ENCODE measurements at regions not wholly inside any gene's neighbourhood (a gene's known extent, or its start where the extent isn't known, plus 50 kb on each side); places are given as distances from the start of the nearest gene placed in this dataset.
"Not testable (repeated sequence)": the region's sequence is repeated elsewhere in the genome, so short reads cannot be mapped to it uniquely, and the experiment has no call there.

DNA sequence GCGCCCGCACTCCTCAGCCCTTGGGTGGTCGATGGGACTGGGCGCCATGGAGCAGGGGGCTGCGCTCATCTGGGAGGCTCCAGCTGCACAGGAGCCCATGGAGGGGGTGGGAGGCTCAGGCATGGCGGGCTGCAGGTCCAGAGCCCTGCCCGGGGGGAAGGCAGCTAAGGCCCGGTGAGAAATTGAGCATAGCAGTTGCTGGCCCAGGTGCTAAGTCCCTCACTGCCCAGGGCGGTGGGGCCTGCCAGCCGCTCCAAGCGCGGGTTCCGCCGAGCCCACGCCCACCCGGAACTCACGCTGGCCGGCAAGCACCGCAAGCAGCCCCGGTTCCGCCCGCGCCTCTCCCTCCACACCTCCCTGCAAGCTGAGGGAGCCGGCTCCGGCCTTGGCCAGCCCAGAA, 508.2 kb upstream of the CYLC2 start:
- H3K27me3 Mint-ChIP-seq; H3K4me1 Mint-ChIP-seq; H3K4me3 Mint-ChIP-seq; H3K9me3 Mint-ChIP-seq (ENCODE audit: low read depth); H3K36me3 Mint-ChIP-seq (ENCODE audit: low read depth); DNase-seq; H3K27ac Mint-ChIP-seq; POLR2A ChIA-PET; CTCF ChIA-PET; ATAC-seq; intact Hi-C loops (cut with DNase I, micrococcal nuclease): not testable (repeated sequence)

DNA sequence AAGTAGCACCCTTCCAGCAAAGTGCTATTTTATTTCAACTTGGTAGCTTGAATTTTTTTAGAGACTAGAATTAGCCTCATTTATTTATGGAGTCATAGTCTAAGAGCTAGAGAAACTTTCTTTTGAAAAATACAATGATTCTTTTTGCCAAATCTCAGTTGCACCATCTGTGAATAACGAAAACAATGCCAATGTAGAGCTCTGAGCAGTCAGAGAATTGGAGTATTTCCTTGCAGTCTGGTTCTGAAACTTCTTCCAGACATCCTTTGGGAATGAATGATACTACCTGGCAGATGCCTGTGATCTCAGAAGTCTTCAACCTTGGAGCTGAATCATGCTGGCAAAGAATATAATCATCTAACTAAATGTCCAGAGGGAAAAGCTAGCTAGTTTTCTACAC, 511.5 kb upstream of the CYLC2 start:
- no peaks in the 10 kb centered on the region for H3K36me3 Mint-ChIP-seq (ENCODE audit: low read depth)
- DNase-seq = no peak
- ChIA-PET POLR2A (no interaction called here), CTCF (no interaction called here)
- ATAC-seq = no peak
- H3K4me3 Mint-ChIP-seq = no peak overlapping the region
- H3K27ac Mint-ChIP-seq = no peak overlapping the region
- H3K9me3 Mint-ChIP-seq (ENCODE audit: low read depth) = peaks cover 2% of the 10 kb centered on the region
- H3K4me1 Mint-ChIP-seq = no peaks in the 10 kb centered on the region
- H3K27me3 Mint-ChIP-seq = no peaks in the 10 kb centered on the region
- intact Hi-C loops (cut with DNase I, micrococcal nuclease) = no loop called here

DNA sequence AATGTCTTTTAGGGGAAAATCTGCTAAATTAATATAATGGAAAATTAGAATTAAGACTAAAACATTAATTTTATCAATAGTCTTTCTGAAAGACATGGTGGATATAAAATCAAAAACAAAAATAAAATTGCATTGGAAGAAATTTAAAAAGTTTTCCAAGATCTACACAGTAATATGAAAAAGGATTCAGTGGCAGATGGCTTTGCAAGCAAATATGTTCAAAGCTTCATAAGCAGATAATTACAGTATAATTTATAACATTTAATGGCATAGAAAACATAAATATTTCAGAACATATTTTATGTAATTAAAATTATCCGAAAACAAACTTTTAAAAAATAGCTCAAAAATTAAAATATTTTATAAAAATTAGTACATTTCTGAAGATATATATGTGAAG, 512.4 kb upstream of the CYLC2 start:
- intact Hi-C loops (cut with DNase I, micrococcal nuclease) = no loop called here
- H3K36me3 Mint-ChIP-seq (ENCODE audit: low read depth) = no peaks in the 10 kb centered on the region
- no peak overlapping the region for H3K4me3 Mint-ChIP-seq
- DNase-seq = no peak
- no peak for ATAC-seq
- no peaks in the 10 kb centered on the region for H3K27me3 Mint-ChIP-seq
- H3K27ac Mint-ChIP-seq = no peak overlapping the region
- H3K9me3 Mint-ChIP-seq (ENCODE audit: low read depth) = peaks cover 4% of the 10 kb centered on the region
- POLR2A ChIA-PET = interaction anchor here (0.7 kb wide), 1 partner anchor 45 kb away, joined by 3 read pairs; no protein-coding TSS in a partner anchor
- CTCF ChIA-PET = no interaction called here
- H3K4me1 Mint-ChIP-seq = no peaks in the 10 kb centered on the region

DNA sequence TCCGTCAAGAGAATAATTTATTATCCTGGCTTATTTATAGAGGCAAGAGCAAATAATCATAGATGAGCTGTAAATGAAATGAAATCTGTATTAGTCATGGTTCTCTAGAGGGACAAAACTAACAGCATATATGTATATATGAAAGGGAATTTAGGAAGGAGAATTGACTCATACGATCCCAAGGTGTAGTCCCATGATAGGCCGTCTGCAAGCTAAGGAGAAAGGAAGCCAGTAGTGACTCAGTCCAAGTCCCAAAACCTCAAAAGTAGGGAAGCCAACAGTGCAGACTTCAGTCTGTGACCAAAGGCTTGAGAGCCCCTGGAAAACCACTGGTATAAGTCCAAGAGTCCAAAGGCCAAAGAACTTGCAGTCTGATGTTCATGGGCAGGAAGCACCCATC, 515.9 kb upstream of the CYLC2 start:
- DNase-seq (no peak), ATAC-seq (no peak)
- no peaks in the 10 kb centered on the region for H3K36me3 Mint-ChIP-seq (ENCODE audit: low read depth)
- H3K9me3 Mint-ChIP-seq (ENCODE audit: low read depth) = peaks cover 4% of the 10 kb centered on the region
- POLR2A ChIA-PET = no interaction called here
- H3K27me3 Mint-ChIP-seq = no peaks in the 10 kb centered on the region
- CTCF ChIA-PET = no interaction called here
- no peaks in the 10 kb centered on the region for H3K4me1 Mint-ChIP-seq
- no peak overlapping the region for H3K4me3 Mint-ChIP-seq
- intact Hi-C loops (cut with DNase I, micrococcal nuclease) = no loop called here
- no peak overlapping the region for H3K27ac Mint-ChIP-seq

DNA sequence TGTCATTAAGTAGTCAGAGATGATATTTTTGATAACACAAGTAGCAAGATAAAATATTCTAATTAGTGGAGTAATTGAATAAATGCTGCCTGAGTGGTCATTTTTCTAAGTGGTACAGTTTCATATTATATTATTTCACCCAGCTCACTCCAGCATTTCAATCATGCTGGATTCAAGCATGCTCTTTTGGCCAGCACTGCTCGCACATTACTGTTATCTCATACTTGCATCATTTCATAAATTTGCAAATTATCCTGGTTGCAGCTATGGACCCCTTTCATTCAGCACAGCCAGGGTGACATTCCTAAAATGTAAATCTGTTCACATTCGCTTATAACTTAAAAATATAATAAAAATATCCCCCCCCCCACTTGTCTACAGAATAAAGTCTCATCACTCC, 520.8 kb upstream of the CYLC2 start:
- Mint-ChIP-seq H3K4me1 (no peaks in the 10 kb centered on the region), H3K4me3 (no peak overlapping the region), H3K36me3 (ENCODE audit: low read depth) (no peaks in the 10 kb centered on the region), H3K9me3 (ENCODE audit: low read depth) (peaks cover 4% of the 10 kb centered on the region), H3K27ac (no peak overlapping the region), H3K27me3 (no peaks in the 10 kb centered on the region)
- POLR2A ChIA-PET = no interaction called here
- intact Hi-C loops (cut with DNase I, micrococcal nuclease) = no loop called here
- CTCF ChIA-PET = no interaction called here
- DNase-seq (no peak), ATAC-seq (no peak)

DNA sequence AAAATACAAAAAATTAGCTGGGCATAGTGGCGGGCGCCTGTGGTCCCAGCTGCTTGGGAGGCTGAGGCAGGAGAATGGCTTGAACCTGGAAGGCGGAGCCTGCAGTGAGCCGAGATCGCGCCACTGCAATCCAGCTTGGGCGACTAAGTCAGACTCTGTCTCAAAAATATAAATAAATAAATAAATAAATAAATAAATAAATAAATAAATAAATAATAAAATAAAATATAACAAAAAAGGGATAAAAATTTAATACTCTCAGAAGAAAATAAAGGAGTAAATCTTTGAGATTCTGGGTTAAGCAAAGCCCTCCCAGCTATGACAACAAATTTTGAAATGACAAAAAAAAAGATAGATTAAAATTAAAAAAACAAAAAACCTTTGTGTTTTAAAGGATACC, 525.7 kb upstream of the CYLC2 start:
- H3K4me3 Mint-ChIP-seq; DNase-seq; POLR2A ChIA-PET; intact Hi-C loops (cut with DNase I, micrococcal nuclease); CTCF ChIA-PET; H3K27me3 Mint-ChIP-seq; H3K4me1 Mint-ChIP-seq; ATAC-seq; H3K36me3 Mint-ChIP-seq (ENCODE audit: low read depth); H3K27ac Mint-ChIP-seq: not testable (repeated sequence)
- peaks cover 12% of the 10 kb centered on the region for H3K9me3 Mint-ChIP-seq (ENCODE audit: low read depth)

DNA sequence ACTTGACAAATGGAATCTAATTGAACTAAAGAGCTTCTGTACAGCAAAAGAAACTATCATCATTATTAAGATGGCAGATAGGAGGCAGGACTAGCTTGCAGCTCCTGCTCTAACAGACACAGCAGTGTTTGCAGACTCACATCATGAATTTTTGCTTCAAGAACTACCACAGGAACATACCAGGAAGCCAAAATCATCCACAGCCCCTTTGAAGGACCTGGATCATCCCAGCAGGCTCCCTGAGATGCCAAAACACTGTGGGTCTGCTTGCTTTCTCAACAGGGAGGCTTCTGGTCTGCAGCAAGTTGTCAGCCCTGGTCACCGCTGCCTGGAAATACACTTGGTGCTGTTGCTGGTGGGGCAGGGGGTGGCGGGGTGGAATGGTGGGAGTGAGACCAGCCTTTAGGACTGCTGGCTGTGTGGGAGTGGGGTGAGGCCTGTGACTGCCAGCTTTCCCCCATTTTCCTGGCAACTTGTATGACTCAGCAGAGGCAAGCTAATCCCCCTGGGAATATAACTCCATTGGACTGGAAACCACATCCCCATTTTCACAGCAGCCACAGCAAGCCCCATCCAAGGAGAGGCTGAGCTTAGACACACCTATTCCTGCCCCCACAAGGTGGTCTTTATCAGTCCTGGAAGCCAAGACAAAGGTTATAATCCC, 533.8 kb upstream of the CYLC2 start:
- POLR2A ChIA-PET = no interaction called here
- Mint-ChIP-seq H3K4me3 (no peak overlapping the region), H3K36me3 (ENCODE audit: low read depth) (no peaks in the 10 kb centered on the region), H3K27ac (no peak overlapping the region), H3K9me3 (ENCODE audit: low read depth) (peaks cover 11% of the 10 kb centered on the region), H3K27me3 (no peaks in the 10 kb centered on the region), H3K4me1 (no peaks in the 10 kb centered on the region)
- CTCF ChIA-PET = no interaction called here
- intact Hi-C loops (cut with DNase I, micrococcal nuclease) = no loop called here
- no peak for ATAC-seq
- DNase-seq = no peak

DNA sequence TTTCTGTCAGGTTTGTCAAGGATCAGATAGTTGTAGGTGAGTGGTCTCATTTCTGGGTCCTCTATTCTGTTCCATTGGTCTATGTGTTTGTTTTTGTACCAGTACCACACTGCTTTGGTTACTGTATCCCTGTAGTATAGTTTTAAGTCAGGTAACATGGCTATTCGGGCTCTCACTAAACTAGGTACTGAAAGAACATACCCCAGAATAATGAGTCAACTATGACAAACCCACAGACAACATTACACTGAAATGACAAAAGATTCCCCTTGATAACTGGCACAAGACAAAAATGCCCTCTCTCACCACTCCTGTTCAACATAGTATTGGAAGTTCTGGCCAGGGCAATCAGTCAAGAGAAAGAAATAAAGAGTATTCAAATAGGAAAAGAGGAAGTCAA, 535.3 kb upstream of the CYLC2 start:
- intact Hi-C loops (cut with DNase I, micrococcal nuclease) = no loop called here
- Mint-ChIP-seq H3K27ac (no peak overlapping the region), H3K36me3 (ENCODE audit: low read depth) (no peaks in the 10 kb centered on the region), H3K27me3 (no peaks in the 10 kb centered on the region), H3K4me1 (no peaks in the 10 kb centered on the region), H3K4me3 (no peak overlapping the region), H3K9me3 (ENCODE audit: low read depth) (peaks cover 11% of the 10 kb centered on the region)
- ChIA-PET POLR2A (no interaction called here), CTCF (no interaction called here)
- ATAC-seq (no peak), DNase-seq (no peak)

DNA sequence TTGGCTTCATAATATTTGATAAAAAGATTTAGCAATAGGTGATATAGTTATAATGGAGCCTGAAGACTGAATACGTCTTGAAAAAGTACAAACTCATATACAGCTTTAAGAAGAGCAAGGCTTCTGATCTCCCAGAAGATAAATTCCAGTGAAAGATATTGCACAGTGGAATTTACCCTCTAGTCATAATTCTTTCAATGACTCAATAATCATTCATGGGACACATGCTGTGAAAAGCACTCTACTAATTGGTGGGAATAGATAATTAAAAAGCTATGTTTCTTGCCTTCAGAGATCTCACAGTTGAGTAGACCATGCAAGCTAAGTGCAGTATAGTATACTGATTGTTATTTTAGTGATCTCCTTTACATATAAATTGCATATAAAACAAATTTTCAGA, 538.6 kb upstream of the CYLC2 start:
- POLR2A ChIA-PET = no interaction called here
- intact Hi-C loops (cut with DNase I, micrococcal nuclease) = no loop called here
- Mint-ChIP-seq H3K27me3 (no peaks in the 10 kb centered on the region), H3K27ac (no peak overlapping the region), H3K9me3 (ENCODE audit: low read depth) (peaks cover 9% of the 10 kb centered on the region), H3K4me3 (no peak overlapping the region), H3K4me1 (no peaks in the 10 kb centered on the region), H3K36me3 (ENCODE audit: low read depth) (no peaks in the 10 kb centered on the region)
- CTCF ChIA-PET = no interaction called here
- DNase-seq (no peak), ATAC-seq (no peak)

DNA sequence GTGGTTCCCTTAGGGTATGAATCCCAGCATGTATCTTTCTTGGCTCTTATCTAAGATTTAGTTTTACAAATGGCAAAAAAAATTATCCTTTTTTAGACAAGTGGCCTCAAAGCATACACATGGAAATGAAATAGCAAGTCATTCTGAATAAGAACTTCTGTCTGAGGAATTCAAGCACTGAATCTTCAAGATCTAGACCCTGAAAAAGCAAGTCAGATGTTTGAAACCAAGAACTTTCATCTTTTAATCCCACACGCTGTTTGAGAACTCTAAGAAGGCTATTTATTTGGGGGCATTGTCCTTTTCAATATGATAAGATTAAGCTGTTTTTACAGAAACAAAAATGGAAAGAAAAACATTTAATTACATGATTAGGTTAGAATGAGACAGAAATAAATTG, 549.2 kb upstream of the CYLC2 start:
- Mint-ChIP-seq H3K4me3 (no peak overlapping the region), H3K4me1 (no peaks in the 10 kb centered on the region), H3K9me3 (ENCODE audit: low read depth) (peaks cover 6% of the 10 kb centered on the region), H3K27me3 (no peaks in the 10 kb centered on the region), H3K36me3 (ENCODE audit: low read depth) (no peaks in the 10 kb centered on the region), H3K27ac (no peak overlapping the region)
- DNase-seq = no peak
- CTCF ChIA-PET = no interaction called here
- intact Hi-C loops (cut with DNase I, micrococcal nuclease) = no loop called here
- POLR2A ChIA-PET = no interaction called here
- ATAC-seq = no peak

DNA sequence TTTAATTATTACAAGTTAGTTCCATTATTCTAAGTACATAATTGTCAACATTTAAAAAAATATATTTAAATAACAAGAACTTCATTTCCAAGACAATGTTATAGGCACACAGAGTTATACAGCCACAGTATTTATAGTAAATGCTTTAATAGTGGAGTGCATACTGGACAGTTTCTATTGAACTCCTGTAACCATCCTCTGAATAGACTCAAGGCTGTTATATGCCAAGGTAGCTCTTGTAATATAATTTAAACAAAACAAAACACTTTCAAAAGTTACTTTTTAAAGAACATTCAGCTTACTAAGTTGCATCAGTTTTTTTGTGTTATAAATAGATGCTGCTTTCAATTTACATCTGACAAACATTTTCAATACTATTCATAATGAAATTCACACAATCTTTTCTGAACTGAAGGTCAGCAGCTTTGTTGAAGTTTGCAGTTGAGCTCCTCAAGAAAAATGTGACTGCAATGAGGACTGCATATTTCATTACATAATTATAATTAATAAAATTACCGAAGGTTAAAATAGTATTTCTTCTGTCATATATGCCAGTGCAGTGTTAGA, 549.9 kb upstream of the CYLC2 start:
- intact Hi-C loops (cut with DNase I, micrococcal nuclease) = no loop called here
- Mint-ChIP-seq H3K36me3 (ENCODE audit: low read depth) (no peaks in the 10 kb centered on the region), H3K27me3 (no peaks in the 10 kb centered on the region), H3K4me3 (no peak overlapping the region), H3K27ac (no peak overlapping the region), H3K9me3 (ENCODE audit: low read depth) (peaks cover 7% of the 10 kb centered on the region), H3K4me1 (no peaks in the 10 kb centered on the region)
- ChIA-PET POLR2A (no interaction called here), CTCF (no interaction called here)
- ATAC-seq = no peak
- no peak for DNase-seq

DNA sequence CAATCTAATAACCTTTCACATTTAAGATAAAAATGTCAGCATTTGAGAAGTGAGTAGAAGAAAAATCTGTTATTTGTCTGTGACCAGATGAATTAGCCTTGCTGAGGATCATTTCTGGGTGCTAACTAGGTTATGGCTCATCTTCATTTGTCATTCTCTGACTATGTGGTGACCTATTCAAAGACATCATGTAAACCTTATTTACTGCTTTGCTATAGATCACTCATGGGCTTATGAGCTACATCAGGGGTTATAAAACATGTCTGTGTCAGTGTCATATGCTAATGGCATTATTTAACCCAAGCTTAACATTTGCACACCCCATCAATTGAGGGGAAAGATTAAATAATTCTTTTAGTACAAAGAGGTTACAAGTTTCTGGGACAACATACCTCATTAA, 555.5 kb upstream of the CYLC2 start:
- ChIA-PET CTCF (interaction anchor here (0.6 kb wide), 1 partner anchor 1018 kb away, joined by 3 read pairs; no protein-coding TSS in a partner anchor), POLR2A (no interaction called here)
- intact Hi-C loops (cut with DNase I, micrococcal nuclease) = no loop called here
- no peak for DNase-seq
- Mint-ChIP-seq H3K9me3 (ENCODE audit: low read depth) (peaks cover 13% of the 10 kb centered on the region), H3K36me3 (ENCODE audit: low read depth) (no peaks in the 10 kb centered on the region), H3K4me1 (no peaks in the 10 kb centered on the region), H3K4me3 (no peak overlapping the region), H3K27ac (no peak overlapping the region), H3K27me3 (no peaks in the 10 kb centered on the region)
- no peak for ATAC-seq

DNA sequence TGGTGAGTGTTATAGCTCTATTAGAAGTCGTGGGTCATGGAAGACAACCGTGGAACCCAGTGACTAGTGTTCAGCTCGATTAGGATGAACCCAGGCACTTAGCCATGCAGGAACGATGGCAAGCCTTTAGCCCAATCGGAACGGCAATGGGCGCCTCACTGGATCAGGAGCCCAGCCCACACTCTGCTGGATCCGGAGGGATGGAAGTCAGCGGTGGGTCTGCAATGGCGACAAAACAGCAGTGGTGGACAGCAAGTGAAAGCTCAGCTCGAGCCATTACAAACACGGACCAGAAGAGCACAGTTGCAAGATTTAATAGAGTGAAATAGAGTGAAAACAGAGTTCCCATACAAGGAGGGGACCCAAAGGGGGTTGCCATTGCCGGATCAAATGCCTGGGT, 558.5 kb upstream of the CYLC2 start:
- intact Hi-C loops (cut with DNase I, micrococcal nuclease); H3K27ac Mint-ChIP-seq; DNase-seq; H3K4me3 Mint-ChIP-seq; H3K27me3 Mint-ChIP-seq; ATAC-seq; POLR2A ChIA-PET; CTCF ChIA-PET; H3K4me1 Mint-ChIP-seq; H3K36me3 Mint-ChIP-seq (ENCODE audit: low read depth): not testable (repeated sequence)
- H3K9me3 Mint-ChIP-seq (ENCODE audit: low read depth) = peaks cover 13% of the 10 kb centered on the region
